Endothelial cell of umbilical vein (primary cell): ENCODE measurements at regions not wholly inside any gene's neighbourhood (a gene's known extent, or its start where the extent isn't known, plus 50 kb on each side); places are given as distances from the start of the nearest gene placed in this dataset.
"Not testable (repeated sequence)": the region's sequence is repeated elsewhere in the genome, so short reads cannot be mapped to it uniquely, and the experiment has no call there.

Source experiments
- POLR2AphosphoS5 ChIP-seq: IDR thresholded peaks from 2 replicates; pipeline ENCODE4 v1.6.1; 2012; ENCODE audit warnings: low read depth, mild to moderate bottlenecking, control low read depth, low read length, moderate library complexity; ENCODE audit not compliant: insufficient read depth
- TF ChIP-seq, protein P1 (sequence below), 2 donors: IDR thresholded peaks; 1 replicate in 1 of 2; 2 replicates in 1 of 2; pipeline ENCODE4 v1.5.1; 2011; ENCODE audit warnings: low read length in 2 of 2, mild to moderate bottlenecking in 2 of 2, moderate library complexity in 2 of 2, control low read depth in 1 of 2, inconsistent platforms in 1 of 2, low read depth in 1 of 2; ENCODE audit not compliant: insufficient read depth in 1 of 2; ENCODE audit errors: extremely low read depth in 1 of 2

- TF ChIP-seq POLR2AphosphoS5 = not testable (repeated sequence)
- TF ChIP-seq, protein P1, sequence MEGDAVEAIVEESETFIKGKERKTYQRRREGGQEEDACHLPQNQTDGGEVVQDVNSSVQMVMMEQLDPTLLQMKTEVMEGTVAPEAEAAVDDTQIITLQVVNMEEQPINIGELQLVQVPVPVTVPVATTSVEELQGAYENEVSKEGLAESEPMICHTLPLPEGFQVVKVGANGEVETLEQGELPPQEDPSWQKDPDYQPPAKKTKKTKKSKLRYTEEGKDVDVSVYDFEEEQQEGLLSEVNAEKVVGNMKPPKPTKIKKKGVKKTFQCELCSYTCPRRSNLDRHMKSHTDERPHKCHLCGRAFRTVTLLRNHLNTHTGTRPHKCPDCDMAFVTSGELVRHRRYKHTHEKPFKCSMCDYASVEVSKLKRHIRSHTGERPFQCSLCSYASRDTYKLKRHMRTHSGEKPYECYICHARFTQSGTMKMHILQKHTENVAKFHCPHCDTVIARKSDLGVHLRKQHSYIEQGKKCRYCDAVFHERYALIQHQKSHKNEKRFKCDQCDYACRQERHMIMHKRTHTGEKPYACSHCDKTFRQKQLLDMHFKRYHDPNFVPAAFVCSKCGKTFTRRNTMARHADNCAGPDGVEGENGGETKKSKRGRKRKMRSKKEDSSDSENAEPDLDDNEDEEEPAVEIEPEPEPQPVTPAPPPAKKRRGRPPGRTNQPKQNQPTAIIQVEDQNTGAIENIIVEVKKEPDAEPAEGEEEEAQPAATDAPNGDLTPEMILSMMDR (IDR thresholded peaks at IDR 0.05; ENCODE audit: extremely low read depth in 1 of 2, insufficient read depth in 1 of 2, low read depth in 1 of 2, low read length in 2 of 2) = not testable (repeated sequence)
Observed at GRCh38 chr14:19120383-19120782, 153.1 kb downstream of the POTEM start.
